ENCODE measurements at regions not wholly inside any gene's neighbourhood (a gene's known extent, or its start where the extent isn't known, plus 50 kb on each side); places are given as distances from the start of the nearest gene placed in this dataset.
"Not testable (repeated sequence)": the region's sequence is repeated elsewhere in the genome, so short reads cannot be mapped to it uniquely, and the experiment has no call there.

GRCh38 chr11:71321433-71322191 is 69.2 kb upstream of the SHANK2 start:
- Mint-ChIP-seq H3K9me3 (peaks cover 5 to 16% (median 14%) of the 10 kb centered on the region in 3 donors), H3K27me3 (peaks cover 6% of the 10 kb centered on the region), H3K36me3 (peaks cover 2% of the 10 kb centered on the region), H3K27ac (no peak overlapping the region), H3K4me3 (no peak overlapping the region), H3K4me1 (no peaks in the 10 kb centered on the region)

GRCh38 chr11:71316701-71317100 is 64.3 kb upstream of the SHANK2 start:
- H3K36me3 Mint-ChIP-seq, result no peaks in the 10 kb centered on the region
- no peak overlapping the region for H3K27ac Mint-ChIP-seq
- peaks cover 5 to 19% (median 14%) of the 10 kb centered on the region in 3 donors for H3K9me3 Mint-ChIP-seq
- H3K27me3 Mint-ChIP-seq, result peaks cover 2% of the 10 kb centered on the region
- no peaks in the 10 kb centered on the region for H3K4me1 Mint-ChIP-seq
- H3K4me3 Mint-ChIP-seq, result no peak overlapping the region

- not testable (repeated sequence) for H3K27ac Mint-ChIP-seq, H3K4me3 Mint-ChIP-seq, H3K9me3 Mint-ChIP-seq, H3K36me3 Mint-ChIP-seq, H3K4me1 Mint-ChIP-seq, H3K27me3 Mint-ChIP-seq
Measured at GRCh38 chr11:71312616-71313015, 60.2 kb upstream of the SHANK2 start.

GRCh38 chr11:71311928-71312510 is 59.6 kb upstream of the SHANK2 start:
- no peaks in the 10 kb centered on the region for H3K4me1 Mint-ChIP-seq
- H3K9me3 Mint-ChIP-seq, result peaks cover 0 to 3% (median 0%) of the 10 kb centered on the region in 3 donors
- H3K27ac Mint-ChIP-seq, result no peak overlapping the region
- no peak overlapping the region for H3K4me3 Mint-ChIP-seq
- H3K36me3 Mint-ChIP-seq, result peaks cover 4% of the 10 kb centered on the region
- H3K27me3 Mint-ChIP-seq, result peaks cover 2% of the 10 kb centered on the region

GRCh38 chr11:71311176-71311925 is 59.0 kb upstream of the SHANK2 start:
- Mint-ChIP-seq H3K9me3 (peaks cover 0 to 3% (median 0%) of the 10 kb centered on the region in 3 donors), H3K36me3 (peaks cover 4% of the 10 kb centered on the region), H3K27ac (no peak overlapping the region), H3K4me3 (no peak overlapping the region), H3K4me1 (no peaks in the 10 kb centered on the region), H3K27me3 (no peaks in the 10 kb centered on the region)

GRCh38 chr11:71310184-71310583 is 57.8 kb upstream of the SHANK2 start:
- Mint-ChIP-seq H3K9me3 (no peaks in the 10 kb centered on the region), H3K4me1 (no peaks in the 10 kb centered on the region), H3K27me3 (no peaks in the 10 kb centered on the region), H3K27ac (no peak overlapping the region), H3K36me3 (peaks cover 4% of the 10 kb centered on the region), H3K4me3 (no peak overlapping the region)

- H3K4me3 Mint-ChIP-seq, result no peak overlapping the region
- H3K36me3 Mint-ChIP-seq, result peaks cover 4% of the 10 kb centered on the region
- H3K4me1 Mint-ChIP-seq, result no peaks in the 10 kb centered on the region
- no peaks in the 10 kb centered on the region for H3K27me3 Mint-ChIP-seq
- H3K27ac Mint-ChIP-seq, result no peak overlapping the region
- no peaks in the 10 kb centered on the region for H3K9me3 Mint-ChIP-seq
Measured at GRCh38 chr11:71309611-71310010, 57.2 kb upstream of the SHANK2 start.

GRCh38 chr11:71309181-71309580 is 56.8 kb upstream of the SHANK2 start:
- Mint-ChIP-seq H3K36me3 (peaks cover 4% of the 10 kb centered on the region), H3K4me3 (no peak overlapping the region), H3K4me1 (no peaks in the 10 kb centered on the region), H3K27me3 (no peaks in the 10 kb centered on the region), H3K27ac (no peak overlapping the region), H3K9me3 (no peaks in the 10 kb centered on the region)

- Mint-ChIP-seq H3K27me3 (no peaks in the 10 kb centered on the region), H3K9me3 (no peaks in the 10 kb centered on the region), H3K4me1 (no peaks in the 10 kb centered on the region), H3K27ac (no peak overlapping the region), H3K4me3 (no peak overlapping the region), H3K36me3 (peaks cover 4% of the 10 kb centered on the region)
Measured at GRCh38 chr11:71307811-71308645, 55.7 kb upstream of the SHANK2 start.

- no peaks in the 10 kb centered on the region for H3K4me1 Mint-ChIP-seq
- peaks cover 4% of the 10 kb centered on the region for H3K36me3 Mint-ChIP-seq
- no peaks in the 10 kb centered on the region for H3K9me3 Mint-ChIP-seq
- H3K27me3 Mint-ChIP-seq, result peaks cover 8% of the 10 kb centered on the region
- peak overlapping the region in 1 of 3 donors; percentile 50 for H3K27ac Mint-ChIP-seq
- H3K4me3 Mint-ChIP-seq, result no peak overlapping the region
Measured at GRCh38 chr11:71305451-71306125, 53.2 kb upstream of the SHANK2 start.

- Mint-ChIP-seq H3K36me3 (peaks cover 4% of the 10 kb centered on the region), H3K4me1 (no peaks in the 10 kb centered on the region), H3K4me3 (no peak overlapping the region), H3K9me3 (no peaks in the 10 kb centered on the region), H3K27me3 (peaks cover 8% of the 10 kb centered on the region), H3K27ac (no peak overlapping the region)
Measured at GRCh38 chr11:71305041-71305440, 52.7 kb upstream of the SHANK2 start.

- H3K9me3 Mint-ChIP-seq, result no peaks in the 10 kb centered on the region
- H3K27ac Mint-ChIP-seq, result no peak overlapping the region
- peaks cover 10% of the 10 kb centered on the region for H3K27me3 Mint-ChIP-seq
- peaks cover 4% of the 10 kb centered on the region for H3K36me3 Mint-ChIP-seq
- no peaks in the 10 kb centered on the region for H3K4me1 Mint-ChIP-seq
- H3K4me3 Mint-ChIP-seq, result no peak overlapping the region
Measured at GRCh38 chr11:71304491-71304890, 52.1 kb upstream of the SHANK2 start.

GRCh38 chr11:71304045-71304444 is 51.7 kb upstream of the SHANK2 start:
- H3K4me3 Mint-ChIP-seq, result no peak overlapping the region
- peaks cover 11% of the 10 kb centered on the region for H3K27me3 Mint-ChIP-seq
- no peaks in the 10 kb centered on the region for H3K9me3 Mint-ChIP-seq
- H3K4me1 Mint-ChIP-seq, result no peaks in the 10 kb centered on the region
- H3K27ac Mint-ChIP-seq, result no peak overlapping the region
- peaks cover under 1% of the 10 kb centered on the region for H3K36me3 Mint-ChIP-seq

- H3K4me1 Mint-ChIP-seq, result no peaks in the 10 kb centered on the region
- H3K36me3 Mint-ChIP-seq, result no peaks in the 10 kb centered on the region
- no peak overlapping the region for H3K27ac Mint-ChIP-seq
- H3K4me3 Mint-ChIP-seq, result no peak overlapping the region
- peaks cover 11% of the 10 kb centered on the region for H3K27me3 Mint-ChIP-seq
- no peaks in the 10 kb centered on the region for H3K9me3 Mint-ChIP-seq
Measured at GRCh38 chr11:71302911-71303310, 50.5 kb upstream of the SHANK2 start.

Data from IgD-negative memory B cell (primary cell).